IMR-90 (cell line): ENCODE measurements at regions not wholly inside any gene's neighbourhood (a gene's known extent, or its start where the extent isn't known, plus 50 kb on each side); places are given as distances from the start of the nearest gene placed in this dataset.

Source experiments
- ATAC-seq: fragments of 200-7000 bp; cut with Tn5 transposase; 2 replicates; pipeline ENCODE4 v1.9.1; 2020; ENCODE audit warnings: low read depth, mild to moderate bottlenecking, moderate library complexity
- BruUV-seq: library from RNA; stranded (reverse); fragments of 400-500 nt; replicated peaks from 2 replicates; lab custom pipeline; 2021; lab: Mats Ljungman, UMichigan
- CTCF ChIA-PET: fragments of 300-600 bp; formaldehyde crosslinking; extraction: SDS; loops from one replicate; lab custom pipeline; 2021; ENCODE audit warnings: antibody characterized with exemption; lab: Yijun Ruan, JAX
- POLR2A ChIA-PET: fragments of 300-600 bp; sonication (Branson Sonifier 250); formaldehyde crosslinking; loops from one replicate; lab custom pipeline; 2022; ENCODE audit warnings: antibody characterized with exemption; ENCODE audit not compliant: unreplicated experiment; lab: Charles Lee
- DNase-seq: peaks from one replicate; pipeline ENCODE4 v3.0.0; 2013
- H2AFZ ChIP-seq: replicated peaks from 2 replicates; pipeline ENCODE3; 2013; ENCODE audit warnings: low read length, mild to moderate bottlenecking; ENCODE audit not compliant: poor library complexity
- H2AK5ac ChIP-seq: 2 replicates; pipeline ENCODE4 v1.6.1; 2013; ENCODE audit warnings: low read depth, low read length, inconsistent platforms
- H2AK9ac ChIP-seq: replicated peaks from 2 replicates; pipeline ENCODE3; 2013; ENCODE audit warnings: mild to moderate bottlenecking, low read depth, low read length, moderate library complexity; ENCODE audit not compliant: poor library complexity
- H2BK120ac ChIP-seq: 2 replicates; pipeline ENCODE4 v1.6.1; 2013; ENCODE audit warnings: low read depth, low read length, inconsistent platforms
- H2BK15ac ChIP-seq: 3 replicates; pipeline ENCODE4 v1.6.1; 2013; ENCODE audit warnings: low read depth, low read length, inconsistent platforms
- H2BK20ac ChIP-seq: 2 replicates; pipeline ENCODE4 v1.6.1; 2013; ENCODE audit warnings: low read depth, mild to moderate bottlenecking, inconsistent platforms, low read length, moderate library complexity
- H2BK5ac ChIP-seq: 2 replicates; pipeline ENCODE4 v1.6.1; 2013; ENCODE audit warnings: mild to moderate bottlenecking, low read depth, low read length, inconsistent platforms; ENCODE audit not compliant: poor library complexity, severe bottlenecking
- H3K14ac ChIP-seq: replicated peaks from 2 replicates; pipeline ENCODE4 v1.6.1; 2013; ENCODE audit warnings: low read depth, low read length, inconsistent platforms
- H3K18ac ChIP-seq: 2 replicates; pipeline ENCODE4 v1.6.1; 2013; ENCODE audit warnings: low read depth, low read length, control low read depth
- H3K23ac ChIP-seq: 2 replicates; pipeline ENCODE4 v1.6.1; 2013; ENCODE audit warnings: low read depth, low read length, inconsistent platforms
- H3K27ac ChIP-seq: 2 replicates; pipeline ENCODE4 v1.5.1; 2013; ENCODE audit warnings: mild to moderate bottlenecking, control low read depth, low read length; ENCODE audit not compliant: insufficient read depth
- H3K27me3 ChIP-seq: 2 replicates; pipeline ENCODE4 v1.6.1; 2013; ENCODE audit warnings: low read length; ENCODE audit not compliant: control insufficient read depth, insufficient read depth
- H3K36me3 ChIP-seq: 2 replicates; pipeline ENCODE4 v1.6.1; 2013; ENCODE audit warnings: low read length, mixed read lengths; ENCODE audit not compliant: control insufficient read depth, insufficient read depth
- H3K4ac ChIP-seq: 2 replicates; pipeline ENCODE4 v1.6.1; 2013; ENCODE audit warnings: low read depth, low read length, inconsistent platforms
- H3K4me1 ChIP-seq: 2 replicates; pipeline ENCODE4 v1.6.1; 2013; ENCODE audit warnings: low read length, mixed read lengths; ENCODE audit not compliant: control insufficient read depth, insufficient read depth
- H3K4me2 ChIP-seq: 2 replicates; pipeline ENCODE4 v1.6.1; 2013; ENCODE audit warnings: low read depth, mild to moderate bottlenecking, control low read depth, low read length, moderate library complexity
- H3K4me3 ChIP-seq: 2 replicates; pipeline ENCODE4 v1.5.1; 2013; ENCODE audit warnings: low read depth, mild to moderate bottlenecking, control low read depth, low read length, moderate library complexity; ENCODE audit not compliant: insufficient read depth
- H3K56ac ChIP-seq: 2 replicates; pipeline ENCODE4 v1.6.1; 2013; ENCODE audit warnings: low read length, inconsistent platforms; ENCODE audit not compliant: insufficient read depth; ENCODE audit errors: extremely low read depth
- H3K79me1 ChIP-seq, 2 experiments: 2 replicates each; pipeline ENCODE4 v1.6.1; 2013; ENCODE audit warnings: low read length in 2 of 2, inconsistent platforms in 1 of 2, low read depth in 1 of 2
- H3K9ac ChIP-seq: 2 replicates; pipeline ENCODE4 v1.6.1; 2013; ENCODE audit warnings: low read depth, low read length, control low read depth
- H3K9me1 ChIP-seq: 2 replicates; pipeline ENCODE4 v1.6.1; 2013; ENCODE audit warnings: low read length, inconsistent platforms; ENCODE audit not compliant: insufficient read depth
- H3K9me3 ChIP-seq: 2 replicates; pipeline ENCODE4 v1.6.1; 2013; ENCODE audit warnings: low read length; ENCODE audit not compliant: control insufficient read depth, insufficient read depth
- H4K20me1 ChIP-seq: 2 replicates; pipeline ENCODE4 v1.6.1; 2013; ENCODE audit warnings: low read length, inconsistent platforms; ENCODE audit not compliant: insufficient read depth
- H4K5ac ChIP-seq: 2 replicates; pipeline ENCODE4 v1.6.1; 2013; ENCODE audit warnings: mild to moderate bottlenecking, low read depth, low read length, control low read depth
- H4K8ac ChIP-seq, 2 experiments: 2 replicates each; pipeline ENCODE4 v1.6.1; 2013; ENCODE audit warnings: low read depth in 2 of 2, low read length in 2 of 2, control low read depth in 1 of 2, inconsistent platforms in 1 of 2
- H4K91ac ChIP-seq: 2 replicates; pipeline ENCODE4 v1.6.1; 2013; ENCODE audit warnings: low read depth, low read length, inconsistent platforms; ENCODE audit not compliant: insufficient read depth
- BHLHE40 ChIP-seq: fragments of 150-350 bp; IDR thresholded peaks from 2 replicates; pipeline ENCODE4 v1.6.1; 2016; ENCODE audit warnings: mild to moderate bottlenecking, low read depth, low read length
- CEBPB ChIP-seq: IDR thresholded peaks from 2 replicates; pipeline ENCODE4 v1.6.1; 2012; ENCODE audit warnings: low read depth, low read length, improper control_type of control experiment
- ELK1 ChIP-seq: fragments of 150-350 bp; IDR thresholded peaks from 2 replicates; pipeline ENCODE4 v1.6.1; 2016; ENCODE audit warnings: low read depth, mild to moderate bottlenecking, low read length, moderate library complexity, borderline replicate concordance
- FOS ChIP-seq: fragments of 150-350 bp; IDR thresholded peaks from 2 replicates; pipeline ENCODE4 v1.6.1; 2016; ENCODE audit warnings: low read depth, low read length
- MAFK ChIP-seq: IDR thresholded peaks from 2 replicates; pipeline ENCODE4 v1.6.1; 2012; ENCODE audit warnings: low read depth, low read length, improper control_type of control experiment
- MAZ ChIP-seq: IDR thresholded peaks from 2 replicates; pipeline ENCODE4 v1.6.1; 2012; ENCODE audit warnings: low read depth, mild to moderate bottlenecking, low read length, improper control_type of control experiment, moderate library complexity, borderline replicate concordance
- NFE2L2 ChIP-seq: fragments of 150-350 bp; IDR thresholded peaks from 2 replicates; pipeline ENCODE4 v1.6.1; 2016; ENCODE audit warnings: low read depth, mild to moderate bottlenecking, low read length
- POLR2A ChIP-seq: IDR thresholded peaks from 2 replicates; pipeline ENCODE4 v1.6.1; 2012; ENCODE audit warnings: mild to moderate bottlenecking, low read depth, low read length
- RAD21 ChIP-seq: IDR thresholded peaks from 2 replicates; pipeline ENCODE4 v1.6.1; 2012; ENCODE audit warnings: low read length, improper control_type of control experiment
- RCOR1 ChIP-seq: IDR thresholded peaks from 2 replicates; pipeline ENCODE4 v1.6.1; 2012; ENCODE audit warnings: mild to moderate bottlenecking, low read length, improper control_type of control experiment; ENCODE audit not compliant: insufficient replicate concordance
- RFX5 ChIP-seq: IDR thresholded peaks from 2 replicates; pipeline ENCODE4 v1.8.0; 2012; ENCODE audit warnings: low read depth, mild to moderate bottlenecking, low read length, moderate library complexity
- SMC3 ChIP-seq: fragments of 150-350 bp; IDR thresholded peaks from 2 replicates; pipeline ENCODE4 v1.6.1; 2016; ENCODE audit warnings: low read depth, mild to moderate bottlenecking, antibody characterized with exemption, low read length, moderate library complexity
- USF2 ChIP-seq: fragments of 150-350 bp; IDR thresholded peaks from 2 replicates; pipeline ENCODE4 v1.6.1; 2017; ENCODE audit warnings: mild to moderate bottlenecking, antibody characterized with exemption, low read length, low read depth
- WGBS, 2 experiments: methylation state at CpG; one replicate each; pipeline versions ENCODE4 v1.1.5 to v1.1.7; 2013; ENCODE audit warnings: missing lambda C conversion rate in 2 of 2; ENCODE audit not compliant: insufficient read length in 1 of 2; ENCODE audit errors: extremely low coverage in 2 of 2; 5-methylcytosine and 5-hydroxymethylcytosine counted together
- dilution Hi-C: fragments of 300-500 bp; cut with HindIII; formaldehyde crosslinking; loops from one replicate; pipeline ENCODE4 v1.14.3; 2018; ENCODE audit warnings: low sequenced_read_pairs; ENCODE audit not compliant: unreplicated experiment
- in situ Hi-C: fragments of 300-500 bp; cut with MboI; formaldehyde crosslinking; loops from 3 replicates; pipeline ENCODE4 v1.14.3; 2019; ENCODE audit warnings: low sequenced_read_pairs, inconsistent platforms, mixed read lengths
- intact Hi-C: fragments of 100-400 bp; cut with micrococcal nuclease; formaldehyde crosslinking; loops from 2 replicates; pipeline ENCODE4 v1.10.0; 2022
- TF ChIP-seq, protein P1 (sequence below): conservative IDR thresholded peaks from 2 replicates; pipeline ENCODE4 v1.5.1; 2012; ENCODE audit warnings: mild to moderate bottlenecking, low read depth, low read length, improper control_type of control experiment

DNA sequence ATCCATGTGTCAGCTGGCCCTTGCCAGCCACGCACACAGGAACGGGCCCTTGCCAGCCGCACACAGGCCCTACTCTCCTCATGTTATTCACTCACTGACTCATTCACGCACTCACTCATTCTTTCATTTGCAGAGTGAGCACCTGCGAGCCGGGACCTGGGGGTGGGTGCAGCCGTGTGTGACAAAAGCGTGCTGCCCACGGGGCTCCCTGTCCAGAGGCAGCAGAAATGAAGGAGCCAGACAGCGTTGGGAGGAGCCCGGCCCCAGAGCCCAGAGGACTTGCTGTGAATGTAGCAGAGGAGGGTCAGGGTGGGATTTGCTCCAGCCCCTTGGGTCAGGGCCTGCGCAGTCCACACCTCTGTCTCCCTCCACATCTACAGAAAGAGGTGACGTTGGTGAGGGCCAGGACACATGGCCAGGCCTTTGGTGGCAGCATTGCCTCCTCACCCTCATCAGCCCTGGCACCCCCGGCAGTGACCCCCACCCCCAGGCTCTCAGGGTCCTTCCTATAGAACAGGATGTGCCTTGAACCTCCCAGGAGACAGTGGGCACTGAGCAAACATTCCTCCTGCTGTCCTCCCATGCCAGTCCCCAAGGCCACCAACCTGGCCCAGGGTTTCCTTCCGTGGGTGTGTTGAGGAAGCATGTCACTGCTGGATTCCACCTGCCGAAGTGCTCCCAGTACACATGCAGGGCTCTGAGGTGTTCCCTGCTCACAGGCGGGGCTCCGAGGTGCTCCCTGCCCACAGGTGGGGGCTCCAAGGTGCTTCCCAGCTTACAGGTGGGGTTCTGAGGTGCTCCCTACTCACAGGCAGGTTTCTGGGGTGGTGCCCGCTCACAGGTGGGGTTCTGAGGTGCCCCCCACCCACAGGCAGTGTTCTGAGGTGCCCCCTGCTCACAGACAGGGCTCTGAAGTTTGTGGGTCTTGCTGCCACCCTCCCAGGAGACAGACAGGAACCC is 105.7 kb downstream of the HMX1 start:
- no peak overlapping the region for H2AK9ac ChIP-seq
- H3K27me3 ChIP-seq: no peaks in the 10 kb centered on the region
- no TSS peak for BruUV-seq
- dilution Hi-C loops (no loop called here), intact Hi-C loops (no loop called here), in situ Hi-C loops (no loop called here)
- H2BK15ac ChIP-seq: no peak overlapping the region
- H3K4ac ChIP-seq: no peak overlapping the region
- H3K14ac ChIP-seq: no peak overlapping the region
- H3K4me1 ChIP-seq: no peaks in the 10 kb centered on the region
- no peaks in the 10 kb centered on the region for H4K20me1 ChIP-seq
- WGBS, 2 experiments: 75% methylated on average over 4 of the region's 19 CpGs; no CpG with 5 or more reads in 1 of the 2 experiments
- H4K5ac ChIP-seq: no peak overlapping the region
- no peak overlapping the region for H3K18ac ChIP-seq
- CTCF ChIA-PET: no interaction called here
- no peak overlapping the region for H2AFZ ChIP-seq
- no peak overlapping the region for H3K9ac ChIP-seq
- H3K9me1 ChIP-seq: no peaks in the 10 kb centered on the region
- POLR2A ChIA-PET: no interaction called here
- peaks cover 3% of the 10 kb centered on the region for H3K9me3 ChIP-seq
- no peak overlapping the region for H4K91ac ChIP-seq
- DNase-seq: no peak
- H2BK120ac ChIP-seq: no peak overlapping the region
- no peak overlapping the region for H4K8ac ChIP-seq
- no peak overlapping the region for H3K4me3 ChIP-seq
- no peak for ATAC-seq
- no peaks in the 10 kb centered on the region for H3K36me3 ChIP-seq
- H3K79me1 ChIP-seq: no peaks in the 10 kb centered on the region
- H2AK5ac ChIP-seq: no peak overlapping the region
- no peak overlapping the region for H2BK20ac ChIP-seq
- H2BK5ac ChIP-seq: no peak overlapping the region
- no peak overlapping the region for H3K23ac ChIP-seq
- TF ChIP-seq RAD21 (no peak), CEBPB (no peak), POLR2A (no peak), RCOR1 (no peak), ELK1 (no peak), USF2 (no peak), NFE2L2 (no peak), MAZ (no peak), MAFK (no peak), BHLHE40 (no peak), SMC3 (no peak), FOS (no peak), RFX5 (no peak)
- TF ChIP-seq, protein P1, sequence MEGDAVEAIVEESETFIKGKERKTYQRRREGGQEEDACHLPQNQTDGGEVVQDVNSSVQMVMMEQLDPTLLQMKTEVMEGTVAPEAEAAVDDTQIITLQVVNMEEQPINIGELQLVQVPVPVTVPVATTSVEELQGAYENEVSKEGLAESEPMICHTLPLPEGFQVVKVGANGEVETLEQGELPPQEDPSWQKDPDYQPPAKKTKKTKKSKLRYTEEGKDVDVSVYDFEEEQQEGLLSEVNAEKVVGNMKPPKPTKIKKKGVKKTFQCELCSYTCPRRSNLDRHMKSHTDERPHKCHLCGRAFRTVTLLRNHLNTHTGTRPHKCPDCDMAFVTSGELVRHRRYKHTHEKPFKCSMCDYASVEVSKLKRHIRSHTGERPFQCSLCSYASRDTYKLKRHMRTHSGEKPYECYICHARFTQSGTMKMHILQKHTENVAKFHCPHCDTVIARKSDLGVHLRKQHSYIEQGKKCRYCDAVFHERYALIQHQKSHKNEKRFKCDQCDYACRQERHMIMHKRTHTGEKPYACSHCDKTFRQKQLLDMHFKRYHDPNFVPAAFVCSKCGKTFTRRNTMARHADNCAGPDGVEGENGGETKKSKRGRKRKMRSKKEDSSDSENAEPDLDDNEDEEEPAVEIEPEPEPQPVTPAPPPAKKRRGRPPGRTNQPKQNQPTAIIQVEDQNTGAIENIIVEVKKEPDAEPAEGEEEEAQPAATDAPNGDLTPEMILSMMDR: no peak
- no peak overlapping the region for H3K56ac ChIP-seq
- no peak overlapping the region for H3K4me2 ChIP-seq
- no peak overlapping the region for H3K27ac ChIP-seq
